GM23338 (cell line): ENCODE measurements at regions not wholly inside any gene's neighbourhood (a gene's known extent, or its start where the extent isn't known, plus 50 kb on each side); places are given as distances from the start of the nearest gene placed in this dataset.
A peak's percentile ranks its signal among the peaks of the same experiment; 100 is the strongest.

Source experiments
- ATAC-seq: fragments of 200-7000 bp; cut with Tn5 transposase; 3 replicates; pipeline ENCODE4 v1.9.1; 2020
- DNase-seq: peaks from one replicate; pipeline ENCODE4 v3.0.0-alpha.2; 2015; ENCODE audit warnings: low spot score
- H2AFZ ChIP-seq: fragments of 200-600 bp; sonication (generic); 2 replicates; pipeline ENCODE4 v1.8.0; 2016; ENCODE audit warnings: antibody characterized with exemption, mild to moderate bottlenecking, moderate library complexity
- H3F3A ChIP-seq: fragments of 200-600 bp; sonication (generic); replicated peaks from 2 replicates; pipeline ENCODE4 v1.8.0; 2017; ENCODE audit warnings: antibody characterized with exemption, mixed run types, low read depth
- H3K27ac ChIP-seq: fragments of 200-600 bp; sonication (generic); 2 replicates; pipeline ENCODE4 v1.6.1; 2016; ENCODE audit warnings: low read depth
- H3K27me3 ChIP-seq: fragments of 200-600 bp; sonication (generic); 2 replicates; pipeline ENCODE4 v1.8.0; 2016; ENCODE audit warnings: mild to moderate bottlenecking, mixed run types, moderate library complexity; ENCODE audit not compliant: insufficient read depth
- H3K36me3 ChIP-seq: fragments of 200-600 bp; sonication (generic); 2 replicates; pipeline ENCODE4 v1.8.0; 2016; ENCODE audit warnings: mild to moderate bottlenecking; ENCODE audit not compliant: insufficient read depth
- H3K4me1 ChIP-seq: fragments of 200-600 bp; sonication (generic); 2 replicates; pipeline ENCODE4 v1.8.0; 2016; ENCODE audit warnings: mild to moderate bottlenecking, moderate library complexity; ENCODE audit not compliant: insufficient read depth
- H3K4me2 ChIP-seq: fragments of 200-600 bp; sonication (generic); 2 replicates; pipeline ENCODE4 v1.7.1; 2017; ENCODE audit warnings: mixed run types
- H3K4me3 ChIP-seq: fragments of 200-600 bp; sonication (generic); 2 replicates; pipeline ENCODE4 v1.6.1; 2016; ENCODE audit warnings: mixed run types
- H3K79me2 ChIP-seq: fragments of 200-600 bp; sonication (generic); replicated peaks from 2 replicates; pipeline ENCODE4 v1.8.0; 2017; ENCODE audit warnings: mild to moderate bottlenecking; ENCODE audit not compliant: insufficient read depth
- H3K9me2 ChIP-seq: fragments of 200-600 bp; sonication (generic); 2 replicates; pipeline ENCODE4 v1.8.0; 2017; ENCODE audit not compliant: insufficient read depth
- H4K20me1 ChIP-seq: fragments of 200-600 bp; sonication (generic); replicated peaks from 2 replicates; pipeline ENCODE4 v1.8.0; 2017; ENCODE audit warnings: mild to moderate bottlenecking; ENCODE audit not compliant: insufficient read depth
- H3K27ac Mint-ChIP-seq: 2 replicates; pipeline ENCODE4 v1.8.0; 2020; ENCODE audit warnings: inconsistent platforms, mild to moderate bottlenecking, moderate library complexity, mixed read lengths
- H3K27me3 Mint-ChIP-seq: 3 replicates; pipeline ENCODE4 v1.8.0; 2022; ENCODE audit warnings: low read depth, mild to moderate bottlenecking, moderate library complexity, mixed read lengths, inconsistent platforms; ENCODE audit not compliant: insufficient read depth, poor library complexity
- H3K36me3 Mint-ChIP-seq: 3 replicates; pipeline ENCODE4 v1.8.0; 2021; ENCODE audit warnings: low read depth, mild to moderate bottlenecking, inconsistent platforms, moderate library complexity, mixed read lengths
- H3K4me1 Mint-ChIP-seq: 3 replicates; pipeline ENCODE4 v1.8.0; 2020; ENCODE audit warnings: mild to moderate bottlenecking, inconsistent platforms, mixed read lengths
- H3K4me3 Mint-ChIP-seq: 3 replicates; pipeline ENCODE4 v1.8.0; 2021; ENCODE audit warnings: moderate library complexity, mild to moderate bottlenecking, inconsistent platforms, mixed read lengths
- H3K9me3 Mint-ChIP-seq: 3 replicates; pipeline ENCODE4 v1.8.0; 2020; ENCODE audit warnings: moderate library complexity, mild to moderate bottlenecking, inconsistent platforms, mixed read lengths
- CREB1 ChIP-seq: fragments of 250-450 bp; sonication (Bioruptor Pico); IDR thresholded peaks from 2 replicates; pipeline ENCODE4 v1.5.0; 2020; ENCODE audit warnings: low read depth, mild to moderate bottlenecking, moderate library complexity
- EZH2 ChIP-seq: fragments of 200-600 bp; sonication (generic); IDR thresholded peaks from one replicate; pipeline ENCODE4 v1.8.0; 2017; ENCODE audit warnings: antibody characterized with exemption, mild to moderate bottlenecking, low read depth; ENCODE audit not compliant: unreplicated experiment
- EZH2phosphoT487 ChIP-seq: fragments of 200-600 bp; sonication (generic); IDR thresholded peaks from one replicate; pipeline ENCODE4 v1.8.1; 2018; ENCODE audit warnings: antibody characterized with exemption; ENCODE audit not compliant: unreplicated experiment
- JUNB ChIP-seq: IDR thresholded peaks from one replicate; pipeline ENCODE4 v1.6.1; 2016; ENCODE audit warnings: antibody characterized with exemption; ENCODE audit not compliant: unreplicated experiment
- NANOG ChIP-seq: IDR thresholded peaks from 2 replicates; pipeline ENCODE4 v1.6.1; 2016; ENCODE audit warnings: antibody characterized with exemption, borderline replicate concordance
- POLR2AphosphoS5 ChIP-seq: IDR thresholded peaks from 2 replicates; pipeline ENCODE4 v1.6.1; 2016; ENCODE audit warnings: antibody characterized with exemption, low read depth
- STAT1 ChIP-seq: IDR thresholded peaks from one replicate; pipeline ENCODE4 v1.6.1; 2016; ENCODE audit warnings: antibody characterized with exemption; ENCODE audit not compliant: unreplicated experiment
- ZNF114 ChIP-seq: fragments of 250-450 bp; sonication (Bioruptor Pico); IDR thresholded peaks from 2 replicates; pipeline ENCODE4 v1.5.0; 2020; ENCODE audit warnings: mild to moderate bottlenecking, moderate library complexity
- ZNF331 ChIP-seq: fragments of 250-450 bp; sonication (Bioruptor Pico); IDR thresholded peaks from 2 replicates; pipeline ENCODE4 v1.5.0; 2020; ENCODE audit warnings: low read depth, mild to moderate bottlenecking, moderate library complexity
- TF ChIP-seq, protein P1 (sequence below): IDR thresholded peaks from 2 replicates; pipeline ENCODE4 v1.6.1; 2016; ENCODE audit warnings: antibody characterized with exemption
- TF ChIP-seq, protein P2 (sequence below): IDR thresholded peaks from one replicate; pipeline ENCODE4 v1.6.1; 2018; ENCODE audit warnings: antibody characterized with exemption; ENCODE audit not compliant: unreplicated experiment
- TF ChIP-seq, protein P3 (sequence below), 2 experiments: fragments of 200-600 bp in 1 of 2; sonication (generic) in 1 of 2; conservative IDR thresholded peaks; 2 replicates each; pipeline versions ENCODE4 v1.5.1 to v1.6.1; 2016 to 2017; ENCODE audit warnings: antibody characterized with exemption in 2 of 2, low read depth in 2 of 2, mild to moderate bottlenecking in 2 of 2, moderate library complexity in 1 of 2
- TF ChIP-seq, protein P4 (sequence below): fragments of 250-450 bp; sonication (Bioruptor Pico); IDR thresholded peaks from 2 replicates; pipeline ENCODE4 v1.5.0; 2020; ENCODE audit warnings: mild to moderate bottlenecking, moderate library complexity

DNA sequence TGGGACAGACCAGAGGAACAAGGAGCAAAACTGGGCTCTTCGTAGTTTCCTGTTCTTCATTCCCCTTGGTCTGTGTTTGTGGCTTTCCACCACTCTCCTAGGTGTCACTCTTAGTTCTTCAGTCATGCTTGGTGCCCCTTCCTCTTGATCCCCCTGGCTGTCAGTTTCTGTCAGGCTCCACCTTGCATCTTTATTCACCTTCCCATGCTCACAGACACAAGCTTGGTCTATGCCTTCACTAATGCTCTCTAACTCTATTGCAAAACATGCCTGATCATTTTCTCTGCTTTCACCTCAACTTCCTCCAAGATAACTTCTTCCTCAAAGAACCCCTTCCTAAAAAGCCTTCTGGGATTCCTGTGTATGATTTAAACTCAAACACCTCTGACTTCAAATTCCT lies 122.9 kb downstream of the GLUL start:
- DNase-seq (no peak), ATAC-seq (no peak)
- no peak overlapping the region for H3K27ac Mint-ChIP-seq
- H4K20me1 ChIP-seq, result no peaks in the 10 kb centered on the region
- H3K27ac ChIP-seq, result no peak overlapping the region
- no peaks in the 10 kb centered on the region for H3F3A ChIP-seq
- no peak for TF ChIP-seq ZNF331 (CRISPR knock-in tag)
- TF ChIP-seq, protein P1, sequence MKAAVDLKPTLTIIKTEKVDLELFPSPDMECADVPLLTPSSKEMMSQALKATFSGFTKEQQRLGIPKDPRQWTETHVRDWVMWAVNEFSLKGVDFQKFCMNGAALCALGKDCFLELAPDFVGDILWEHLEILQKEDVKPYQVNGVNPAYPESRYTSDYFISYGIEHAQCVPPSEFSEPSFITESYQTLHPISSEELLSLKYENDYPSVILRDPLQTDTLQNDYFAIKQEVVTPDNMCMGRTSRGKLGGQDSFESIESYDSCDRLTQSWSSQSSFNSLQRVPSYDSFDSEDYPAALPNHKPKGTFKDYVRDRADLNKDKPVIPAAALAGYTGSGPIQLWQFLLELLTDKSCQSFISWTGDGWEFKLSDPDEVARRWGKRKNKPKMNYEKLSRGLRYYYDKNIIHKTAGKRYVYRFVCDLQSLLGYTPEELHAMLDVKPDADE, result no peak
- TF ChIP-seq, protein P2, sequence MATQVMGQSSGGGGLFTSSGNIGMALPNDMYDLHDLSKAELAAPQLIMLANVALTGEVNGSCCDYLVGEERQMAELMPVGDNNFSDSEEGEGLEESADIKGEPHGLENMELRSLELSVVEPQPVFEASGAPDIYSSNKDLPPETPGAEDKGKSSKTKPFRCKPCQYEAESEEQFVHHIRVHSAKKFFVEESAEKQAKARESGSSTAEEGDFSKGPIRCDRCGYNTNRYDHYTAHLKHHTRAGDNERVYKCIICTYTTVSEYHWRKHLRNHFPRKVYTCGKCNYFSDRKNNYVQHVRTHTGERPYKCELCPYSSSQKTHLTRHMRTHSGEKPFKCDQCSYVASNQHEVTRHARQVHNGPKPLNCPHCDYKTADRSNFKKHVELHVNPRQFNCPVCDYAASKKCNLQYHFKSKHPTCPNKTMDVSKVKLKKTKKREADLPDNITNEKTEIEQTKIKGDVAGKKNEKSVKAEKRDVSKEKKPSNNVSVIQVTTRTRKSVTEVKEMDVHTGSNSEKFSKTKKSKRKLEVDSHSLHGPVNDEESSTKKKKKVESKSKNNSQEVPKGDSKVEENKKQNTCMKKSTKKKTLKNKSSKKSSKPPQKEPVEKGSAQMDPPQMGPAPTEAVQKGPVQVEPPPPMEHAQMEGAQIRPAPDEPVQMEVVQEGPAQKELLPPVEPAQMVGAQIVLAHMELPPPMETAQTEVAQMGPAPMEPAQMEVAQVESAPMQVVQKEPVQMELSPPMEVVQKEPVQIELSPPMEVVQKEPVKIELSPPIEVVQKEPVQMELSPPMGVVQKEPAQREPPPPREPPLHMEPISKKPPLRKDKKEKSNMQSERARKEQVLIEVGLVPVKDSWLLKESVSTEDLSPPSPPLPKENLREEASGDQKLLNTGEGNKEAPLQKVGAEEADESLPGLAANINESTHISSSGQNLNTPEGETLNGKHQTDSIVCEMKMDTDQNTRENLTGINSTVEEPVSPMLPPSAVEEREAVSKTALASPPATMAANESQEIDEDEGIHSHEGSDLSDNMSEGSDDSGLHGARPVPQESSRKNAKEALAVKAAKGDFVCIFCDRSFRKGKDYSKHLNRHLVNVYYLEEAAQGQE, result no peak
- TF ChIP-seq JUNB, result no peak
- TF ChIP-seq EZH2, result no peak
- TF ChIP-seq, protein P3, sequence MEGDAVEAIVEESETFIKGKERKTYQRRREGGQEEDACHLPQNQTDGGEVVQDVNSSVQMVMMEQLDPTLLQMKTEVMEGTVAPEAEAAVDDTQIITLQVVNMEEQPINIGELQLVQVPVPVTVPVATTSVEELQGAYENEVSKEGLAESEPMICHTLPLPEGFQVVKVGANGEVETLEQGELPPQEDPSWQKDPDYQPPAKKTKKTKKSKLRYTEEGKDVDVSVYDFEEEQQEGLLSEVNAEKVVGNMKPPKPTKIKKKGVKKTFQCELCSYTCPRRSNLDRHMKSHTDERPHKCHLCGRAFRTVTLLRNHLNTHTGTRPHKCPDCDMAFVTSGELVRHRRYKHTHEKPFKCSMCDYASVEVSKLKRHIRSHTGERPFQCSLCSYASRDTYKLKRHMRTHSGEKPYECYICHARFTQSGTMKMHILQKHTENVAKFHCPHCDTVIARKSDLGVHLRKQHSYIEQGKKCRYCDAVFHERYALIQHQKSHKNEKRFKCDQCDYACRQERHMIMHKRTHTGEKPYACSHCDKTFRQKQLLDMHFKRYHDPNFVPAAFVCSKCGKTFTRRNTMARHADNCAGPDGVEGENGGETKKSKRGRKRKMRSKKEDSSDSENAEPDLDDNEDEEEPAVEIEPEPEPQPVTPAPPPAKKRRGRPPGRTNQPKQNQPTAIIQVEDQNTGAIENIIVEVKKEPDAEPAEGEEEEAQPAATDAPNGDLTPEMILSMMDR (conservative IDR thresholded peaks at IDR 0.05; ENCODE audit: low read depth in 2 of 2), result no peak
- TF ChIP-seq, protein P4, sequence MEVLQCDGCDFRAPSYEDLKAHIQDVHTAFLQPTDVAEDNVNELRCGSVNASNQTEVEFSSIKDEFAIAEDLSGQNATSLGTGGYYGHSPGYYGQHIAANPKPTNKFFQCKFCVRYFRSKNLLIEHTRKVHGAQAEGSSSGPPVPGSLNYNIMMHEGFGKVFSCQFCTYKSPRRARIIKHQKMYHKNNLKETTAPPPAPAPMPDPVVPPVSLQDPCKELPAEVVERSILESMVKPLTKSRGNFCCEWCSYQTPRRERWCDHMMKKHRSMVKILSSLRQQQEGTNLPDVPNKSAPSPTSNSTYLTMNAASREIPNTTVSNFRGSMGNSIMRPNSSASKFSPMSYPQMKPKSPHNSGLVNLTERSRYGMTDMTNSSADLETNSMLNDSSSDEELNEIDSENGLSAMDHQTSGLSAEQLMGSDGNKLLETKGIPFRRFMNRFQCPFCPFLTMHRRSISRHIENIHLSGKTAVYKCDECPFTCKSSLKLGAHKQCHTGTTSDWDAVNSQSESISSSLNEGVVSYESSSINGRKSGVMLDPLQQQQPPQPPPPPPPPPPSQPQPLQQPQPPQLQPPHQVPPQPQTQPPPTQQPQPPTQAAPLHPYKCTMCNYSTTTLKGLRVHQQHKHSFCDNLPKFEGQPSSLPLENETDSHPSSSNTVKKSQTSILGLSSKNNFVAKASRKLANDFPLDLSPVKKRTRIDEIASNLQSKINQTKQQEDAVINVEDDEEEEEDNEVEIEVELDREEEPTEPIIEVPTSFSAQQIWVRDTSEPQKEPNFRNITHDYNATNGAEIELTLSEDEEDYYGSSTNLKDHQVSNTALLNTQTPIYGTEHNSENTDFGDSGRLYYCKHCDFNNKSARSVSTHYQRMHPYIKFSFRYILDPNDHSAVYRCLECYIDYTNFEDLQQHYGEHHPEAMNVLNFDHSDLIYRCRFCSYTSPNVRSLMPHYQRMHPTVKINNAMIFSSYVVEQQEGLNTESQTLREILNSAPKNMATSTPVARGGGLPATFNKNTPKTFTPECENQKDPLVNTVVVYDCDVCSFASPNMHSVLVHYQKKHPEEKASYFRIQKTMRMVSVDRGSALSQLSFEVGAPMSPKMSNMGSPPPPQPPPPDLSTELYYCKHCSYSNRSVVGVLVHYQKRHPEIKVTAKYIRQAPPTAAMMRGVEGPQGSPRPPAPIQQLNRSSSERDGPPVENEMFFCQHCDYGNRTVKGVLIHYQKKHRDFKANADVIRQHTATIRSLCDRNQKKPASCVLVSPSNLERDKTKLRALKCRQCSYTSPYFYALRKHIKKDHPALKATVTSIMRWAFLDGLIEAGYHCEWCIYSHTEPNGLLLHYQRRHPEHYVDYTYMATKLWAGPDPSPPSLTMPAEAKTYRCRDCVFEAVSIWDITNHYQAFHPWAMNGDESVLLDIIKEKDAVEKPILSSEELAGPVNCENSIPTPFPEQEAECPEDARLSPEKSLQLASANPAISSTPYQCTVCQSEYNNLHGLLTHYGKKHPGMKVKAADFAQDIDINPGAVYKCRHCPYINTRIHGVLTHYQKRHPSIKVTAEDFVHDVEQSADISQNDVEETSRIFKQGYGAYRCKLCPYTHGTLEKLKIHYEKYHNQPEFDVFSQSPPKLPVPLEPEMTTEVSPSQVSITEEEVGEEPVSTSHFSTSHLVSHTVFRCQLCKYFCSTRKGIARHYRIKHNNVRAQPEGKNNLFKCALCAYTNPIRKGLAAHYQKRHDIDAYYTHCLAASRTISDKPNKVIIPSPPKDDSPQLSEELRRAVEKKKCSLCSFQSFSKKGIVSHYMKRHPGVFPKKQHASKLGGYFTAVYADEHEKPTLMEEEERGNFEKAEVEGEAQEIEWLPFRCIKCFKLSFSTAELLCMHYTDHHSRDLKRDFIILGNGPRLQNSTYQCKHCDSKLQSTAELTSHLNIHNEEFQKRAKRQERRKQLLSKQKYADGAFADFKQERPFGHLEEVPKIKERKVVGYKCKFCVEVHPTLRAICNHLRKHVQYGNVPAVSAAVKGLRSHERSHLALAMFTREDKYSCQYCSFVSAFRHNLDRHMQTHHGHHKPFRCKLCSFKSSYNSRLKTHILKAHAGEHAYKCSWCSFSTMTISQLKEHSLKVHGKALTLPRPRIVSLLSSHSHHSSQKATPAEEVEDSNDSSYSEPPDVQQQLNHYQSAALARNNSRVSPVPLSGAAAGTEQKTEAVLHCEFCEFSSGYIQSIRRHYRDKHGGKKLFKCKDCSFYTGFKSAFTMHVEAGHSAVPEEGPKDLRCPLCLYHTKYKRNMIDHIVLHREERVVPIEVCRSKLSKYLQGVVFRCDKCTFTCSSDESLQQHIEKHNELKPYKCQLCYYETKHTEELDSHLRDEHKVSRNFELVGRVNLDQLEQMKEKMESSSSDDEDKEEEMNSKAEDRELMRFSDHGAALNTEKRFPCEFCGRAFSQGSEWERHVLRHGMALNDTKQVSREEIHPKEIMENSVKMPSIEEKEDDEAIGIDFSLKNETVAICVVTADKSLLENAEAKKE (CRISPR knock-in tag), result no peak
- no peak for TF ChIP-seq POLR2AphosphoS5
- no peak for TF ChIP-seq CREB1 (CRISPR knock-in tag)
- no peak for TF ChIP-seq EZH2phosphoT487
- no peak for TF ChIP-seq STAT1
- TF ChIP-seq ZNF114 (CRISPR knock-in tag), result no peak
- no peak for TF ChIP-seq NANOG
- no peaks in the 10 kb centered on the region for H3K36me3 Mint-ChIP-seq
- no peaks in the 10 kb centered on the region for H3K79me2 ChIP-seq
- no peaks in the 10 kb centered on the region for H3K9me3 Mint-ChIP-seq
- no peak overlapping the region for H3K4me3 Mint-ChIP-seq
- H3K36me3 ChIP-seq, result no peaks in the 10 kb centered on the region
- H3K4me2 ChIP-seq, result no peak overlapping the region
- H3K4me1 ChIP-seq, result no peaks in the 10 kb centered on the region
- no peaks in the 10 kb centered on the region for H3K27me3 ChIP-seq
- no peak overlapping the region for H3K4me3 ChIP-seq
- 0 out of 3 replicates have a peak, but pooled peaks cover 3% of the 10 kb centered on the region for H3K4me1 Mint-ChIP-seq
- no peaks in the 10 kb centered on the region for H3K9me2 ChIP-seq
- no peaks in the 10 kb centered on the region for H3K27me3 Mint-ChIP-seq
- 0 out of 2 replicates have a peak overlapping the region, but pooled peaks have one; percentile 33 for H2AFZ ChIP-seq
